SK-N-SH (cell line): ENCODE measurements at regions not wholly inside any gene's neighbourhood (a gene's known extent, or its start where the extent isn't known, plus 50 kb on each side); places are given as distances from the start of the nearest gene placed in this dataset.

ENCODE experiments used
- CTCF ChIA-PET: fragments of 300-600, 350-600 bp; formaldehyde crosslinking; extraction: SDS; loops from one replicate; lab custom pipeline; 2021; lab: Yijun Ruan, JAX
- POLR2A ChIA-PET: fragments of 350-600 bp; sonication (Branson Sonifier 250); formaldehyde crosslinking; extraction: SDS; loops from one replicate; lab custom pipeline; 2020; ENCODE audit warnings: antibody characterized with exemption, inconsistent platforms; lab: Yijun Ruan, JAX
- DNase-seq: peaks from one replicate; pipeline ENCODE4 v3.0.0; 2012
- H2AFZ ChIP-seq: fragments of 200-600 bp; sonication (generic); 2 replicates; pipeline ENCODE4 v1.8.1; 2016; ENCODE audit warnings: antibody characterized with exemption, mild to moderate bottlenecking, low read depth
- H3F3A ChIP-seq: fragments of 200-600 bp; sonication (generic); replicated peaks from 2 replicates; pipeline ENCODE3; 2016; ENCODE audit warnings: antibody characterized with exemption, mild to moderate bottlenecking; ENCODE audit not compliant: insufficient read depth
- H3K27ac ChIP-seq, 2 experiments: fragments of 200-500 bp in 1 of 2; fragments of 200-600 bp in 1 of 2; sonication (Bioruptor generic) in 1 of 2; sonication (generic), shearing (Covaris generic) in 1 of 2; 2 replicates each; pipeline versions ENCODE4 v1.5.1 to v1.6.1; 2014 to 2016; ENCODE audit warnings: low read depth in 2 of 2, inconsistent platforms in 1 of 2, low read length in 1 of 2, mild to moderate bottlenecking in 1 of 2, mixed read lengths in 1 of 2
- H3K27me3 ChIP-seq: fragments of 200-600 bp; sonication (generic), shearing (Covaris generic); 2 replicates; pipeline ENCODE4 v1.6.1; 2016; ENCODE audit warnings: mixed run types; ENCODE audit not compliant: insufficient read depth
- H3K36me3 ChIP-seq, 2 experiments: fragments of 200-500 bp in 1 of 2; fragments of 200-600 bp in 1 of 2; sonication (Bioruptor generic) in 1 of 2; sonication (generic) in 1 of 2; replicated peaks in 1 of 2; 2 replicates each; pipeline versions ENCODE3 to v1.5.1; 2014 to 2016; ENCODE audit warnings: low read length in 1 of 2, mild to moderate bottlenecking in 1 of 2; ENCODE audit not compliant: insufficient read depth in 2 of 2, control insufficient read depth in 1 of 2
- H3K4me1 ChIP-seq, 2 experiments: fragments of 200-500 bp in 1 of 2; fragments of 200-600 bp in 1 of 2; sonication (Bioruptor generic) in 1 of 2; sonication (generic), shearing (Covaris generic) in 1 of 2; 2 replicates each; pipeline versions ENCODE4 v1.5.1 to v1.6.1; 2014 to 2016; ENCODE audit warnings: low read depth in 1 of 2, low read length in 1 of 2, mixed run types in 1 of 2; ENCODE audit not compliant: insufficient read depth in 2 of 2, control insufficient read depth in 1 of 2
- H3K4me2 ChIP-seq: fragments of 200-600 bp; sonication (generic), shearing (Covaris generic); 2 replicates; pipeline ENCODE4 v1.6.1; 2017; ENCODE audit warnings: mixed run types
- H3K4me3 ChIP-seq, 2 experiments: fragments of 200-500 bp in 1 of 2; fragments of 200-600 bp in 1 of 2; sonication (Bioruptor generic) in 1 of 2; sonication (generic), shearing (Covaris generic) in 1 of 2; 2 replicates each; pipeline versions ENCODE4 v1.5.1 to v1.8.1; 2014 to 2016; ENCODE audit warnings: low read depth in 2 of 2, inconsistent platforms in 1 of 2, low read length in 1 of 2, mild to moderate bottlenecking in 1 of 2, mixed read lengths in 1 of 2, moderate library complexity in 1 of 2
- H3K79me2 ChIP-seq: fragments of 200-600 bp; sonication (generic); 2 replicates; pipeline ENCODE4 v1.8.1; 2017; ENCODE audit warnings: mild to moderate bottlenecking; ENCODE audit not compliant: insufficient read depth
- H3K9ac ChIP-seq: fragments of 200-600 bp; sonication (generic); 2 replicates; pipeline ENCODE4 v1.6.1; 2017; ENCODE audit warnings: mixed run types
- H3K9me2 ChIP-seq: fragments of 200-600 bp; sonication (generic); 2 replicates; pipeline ENCODE4 v1.6.1; 2017; ENCODE audit warnings: mixed run types
- H3K9me3 ChIP-seq: fragments of 200-600 bp; sonication (generic); 2 replicates; pipeline ENCODE4 v1.6.1; 2017; ENCODE audit warnings: mixed run types, mild to moderate bottlenecking, moderate library complexity
- H4K20me1 ChIP-seq: fragments of 200-600 bp; sonication (generic); 2 replicates; pipeline ENCODE4 v1.6.1; 2017; ENCODE audit warnings: mild to moderate bottlenecking, mixed run types; ENCODE audit not compliant: insufficient read depth
- CHD2 ChIP-seq: fragments of 150-350 bp; IDR thresholded peaks from 2 replicates; pipeline ENCODE4 v1.6.1; 2018; ENCODE audit warnings: low read length; ENCODE audit not compliant: partially characterized antibody
- GABPA ChIP-seq: IDR thresholded peaks from 2 replicates; pipeline ENCODE4 v1.4.0; 2012; ENCODE audit warnings: low read depth, mild to moderate bottlenecking
- NRF1 ChIP-seq: IDR thresholded peaks from 2 replicates; pipeline ENCODE4 v1.6.1; 2012; ENCODE audit warnings: low read depth, mild to moderate bottlenecking, low read length
- POLR2AphosphoS5 ChIP-seq: IDR thresholded peaks from 2 replicates; pipeline ENCODE4 v1.6.1; 2012; ENCODE audit warnings: low read depth, low read length
- RAD21 ChIP-seq: IDR thresholded peaks from 2 replicates; pipeline ENCODE4 v1.6.1; 2012; ENCODE audit warnings: mild to moderate bottlenecking, low read length
- RCOR1 ChIP-seq: fragments of 150-350 bp; IDR thresholded peaks from 2 replicates; pipeline ENCODE4 v1.6.1; 2017; ENCODE audit warnings: antibody characterized with exemption, low read length
- TEAD4 ChIP-seq: IDR thresholded peaks from 2 replicates; pipeline ENCODE4 v1.4.0; 2012; ENCODE audit warnings: mild to moderate bottlenecking, borderline replicate concordance; ENCODE audit not compliant: insufficient read depth
- WGBS: methylation state at CpG from one replicate; pipeline ENCODE4 v1.1.6; 2017; ENCODE audit warnings: low lambda C conversion rate; 5-methylcytosine and 5-hydroxymethylcytosine counted together
- TF ChIP-seq, protein P1 (sequence below): IDR thresholded peaks from 2 replicates; pipeline ENCODE4 v1.4.0; 2012; ENCODE audit warnings: low read depth, borderline replicate concordance
- TF ChIP-seq, protein P2 (sequence below): fragments of 200-600 bp; sonication (generic); IDR thresholded peaks from 2 replicates; pipeline ENCODE4 v1.6.1; 2017; ENCODE audit warnings: antibody characterized with exemption, mild to moderate bottlenecking, moderate library complexity
- TF ChIP-seq, protein P3 (sequence below): fragments of 150-350 bp; IDR thresholded peaks from 2 replicates; pipeline ENCODE4 v1.6.1; 2016; ENCODE audit warnings: mild to moderate bottlenecking, low read depth, low read length
- TF ChIP-seq, protein P4 (sequence below): IDR thresholded peaks from 2 replicates; pipeline ENCODE4 v1.4.0; 2012; ENCODE audit warnings: low read depth
- TF ChIP-seq, protein P5 (sequence below): IDR thresholded peaks from 2 replicates; pipeline ENCODE4; 2012

DNA sequence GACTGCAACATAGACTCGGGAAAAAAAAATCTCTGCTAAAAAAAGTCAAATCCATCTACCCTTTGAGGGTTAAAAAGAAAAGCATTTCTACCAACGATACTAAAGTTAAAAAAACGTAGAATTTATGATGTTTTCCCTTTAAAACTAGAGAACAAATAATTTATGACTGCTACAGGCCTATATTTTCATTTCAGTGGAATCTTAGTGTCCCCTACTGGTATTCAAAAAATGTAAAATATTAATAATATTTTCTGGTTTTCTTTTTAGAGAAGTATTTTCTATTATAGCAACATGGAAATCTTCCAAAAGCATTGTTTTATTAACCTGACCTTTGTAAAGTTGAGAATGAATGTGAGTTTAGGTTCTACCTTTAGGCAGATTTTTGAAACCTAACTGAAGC, 1582.2 kb downstream of the MRPL39 start:
- WGBS, result 20% methylated on average over 3 of the region's 3 CpGs
- Histone ChIP-seq H3K4me2 (no peak overlapping the region), H3F3A (peaks cover 4% of the 10 kb centered on the region), H3K9me2 (no peaks in the 10 kb centered on the region), H3K9ac (no peak overlapping the region), H3K4me1 (peaks cover 7 to 9% of the 10 kb centered on the region in 2 experiments; a peak in 2 of 4 replicates), H2AFZ (no peak overlapping the region), H3K27me3 (no peaks in the 10 kb centered on the region), H3K9me3 (no peaks in the 10 kb centered on the region), H3K79me2 (no peaks in the 10 kb centered on the region), H3K27ac (peak overlapping the region in 1 of 2 experiments; percentile 78; a peak in 2 of 4 replicates), H4K20me1 (no peaks in the 10 kb centered on the region), H3K4me3 (no peak overlapping the region), H3K36me3 (no peaks in the 10 kb centered on the region)
- POLR2A ChIA-PET, result interaction anchor here (0.6 kb wide), 1 partner anchor 149 kb away, joined by 3 read pairs; no protein-coding TSS in a partner anchor
- no peak for DNase-seq
- TF ChIP-seq RAD21, result peak; percentile 30; the same call in 1 of the 2 replicates
- no peak for TF ChIP-seq RCOR1
- CTCF ChIA-PET, result interaction anchor here (1.1 to 1.8 kb wide), 4 partner anchors 11 to 56 kb away, joined by 3 to 5 read pairs (median 4); no protein-coding TSS in a partner anchor

DNA sequence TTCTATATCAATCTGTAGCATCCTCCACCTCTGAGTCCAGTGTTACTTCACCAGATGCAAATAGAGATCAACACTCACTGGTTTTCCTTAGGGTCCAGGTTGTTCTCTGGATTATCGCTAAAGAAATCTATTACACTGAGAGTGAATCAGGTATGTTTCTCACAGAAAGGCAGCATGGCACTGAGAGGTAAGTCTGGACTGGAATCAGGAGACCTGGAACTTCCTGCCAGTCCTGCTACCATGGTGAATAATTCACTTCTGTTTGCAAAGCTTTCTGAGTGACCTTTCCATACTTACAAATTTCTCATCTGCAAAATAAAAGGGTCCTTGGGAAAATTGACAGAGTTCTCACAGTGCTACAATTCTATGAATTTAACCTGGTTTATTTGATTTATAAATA, 1583.3 kb downstream of the MRPL39 start:
- Histone ChIP-seq H2AFZ (peak overlapping the region; percentile 77; the same call in 1 of the 2 replicates), H3K36me3 (no peaks in the 10 kb centered on the region), H3K27ac (peak overlapping the region; percentile 78 to 88), H3F3A (peaks cover 4% of the 10 kb centered on the region), H3K27me3 (no peaks in the 10 kb centered on the region), H3K79me2 (no peaks in the 10 kb centered on the region), H3K4me3 (no peak overlapping the region; a peak in 1 of 4 replicates), H3K9me2 (no peaks in the 10 kb centered on the region), H4K20me1 (no peaks in the 10 kb centered on the region), H3K4me1 (peaks cover 7 to 9% of the 10 kb centered on the region in 2 experiments; a peak in 2 of 4 replicates), H3K4me2 (peak overlapping the region; percentile 55), H3K9me3 (no peaks in the 10 kb centered on the region), H3K9ac (peak overlapping the region; percentile 20)
- DNase-seq, result peak; percentile 27
- CTCF ChIA-PET, result interaction anchor here (1.1 to 1.3 kb wide), 2 partner anchors 10 to 55 kb away, joined by 3 read pairs; no protein-coding TSS in a partner anchor
- no peak for TF ChIP-seq TEAD4
- TF ChIP-seq, protein P1, sequence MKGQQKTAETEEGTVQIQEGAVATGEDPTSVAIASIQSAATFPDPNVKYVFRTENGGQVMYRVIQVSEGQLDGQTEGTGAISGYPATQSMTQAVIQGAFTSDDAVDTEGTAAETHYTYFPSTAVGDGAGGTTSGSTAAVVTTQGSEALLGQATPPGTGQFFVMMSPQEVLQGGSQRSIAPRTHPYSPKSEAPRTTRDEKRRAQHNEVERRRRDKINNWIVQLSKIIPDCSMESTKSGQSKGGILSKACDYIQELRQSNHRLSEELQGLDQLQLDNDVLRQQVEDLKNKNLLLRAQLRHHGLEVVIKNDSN, result no peak
- TF ChIP-seq, protein P2, sequence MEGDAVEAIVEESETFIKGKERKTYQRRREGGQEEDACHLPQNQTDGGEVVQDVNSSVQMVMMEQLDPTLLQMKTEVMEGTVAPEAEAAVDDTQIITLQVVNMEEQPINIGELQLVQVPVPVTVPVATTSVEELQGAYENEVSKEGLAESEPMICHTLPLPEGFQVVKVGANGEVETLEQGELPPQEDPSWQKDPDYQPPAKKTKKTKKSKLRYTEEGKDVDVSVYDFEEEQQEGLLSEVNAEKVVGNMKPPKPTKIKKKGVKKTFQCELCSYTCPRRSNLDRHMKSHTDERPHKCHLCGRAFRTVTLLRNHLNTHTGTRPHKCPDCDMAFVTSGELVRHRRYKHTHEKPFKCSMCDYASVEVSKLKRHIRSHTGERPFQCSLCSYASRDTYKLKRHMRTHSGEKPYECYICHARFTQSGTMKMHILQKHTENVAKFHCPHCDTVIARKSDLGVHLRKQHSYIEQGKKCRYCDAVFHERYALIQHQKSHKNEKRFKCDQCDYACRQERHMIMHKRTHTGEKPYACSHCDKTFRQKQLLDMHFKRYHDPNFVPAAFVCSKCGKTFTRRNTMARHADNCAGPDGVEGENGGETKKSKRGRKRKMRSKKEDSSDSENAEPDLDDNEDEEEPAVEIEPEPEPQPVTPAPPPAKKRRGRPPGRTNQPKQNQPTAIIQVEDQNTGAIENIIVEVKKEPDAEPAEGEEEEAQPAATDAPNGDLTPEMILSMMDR, result no peak
- TF ChIP-seq, protein P3, sequence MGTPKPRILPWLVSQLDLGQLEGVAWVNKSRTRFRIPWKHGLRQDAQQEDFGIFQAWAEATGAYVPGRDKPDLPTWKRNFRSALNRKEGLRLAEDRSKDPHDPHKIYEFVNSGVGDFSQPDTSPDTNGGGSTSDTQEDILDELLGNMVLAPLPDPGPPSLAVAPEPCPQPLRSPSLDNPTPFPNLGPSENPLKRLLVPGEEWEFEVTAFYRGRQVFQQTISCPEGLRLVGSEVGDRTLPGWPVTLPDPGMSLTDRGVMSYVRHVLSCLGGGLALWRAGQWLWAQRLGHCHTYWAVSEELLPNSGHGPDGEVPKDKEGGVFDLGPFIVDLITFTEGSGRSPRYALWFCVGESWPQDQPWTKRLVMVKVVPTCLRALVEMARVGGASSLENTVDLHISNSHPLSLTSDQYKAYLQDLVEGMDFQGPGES, result no peak
- TF ChIP-seq, protein P4, sequence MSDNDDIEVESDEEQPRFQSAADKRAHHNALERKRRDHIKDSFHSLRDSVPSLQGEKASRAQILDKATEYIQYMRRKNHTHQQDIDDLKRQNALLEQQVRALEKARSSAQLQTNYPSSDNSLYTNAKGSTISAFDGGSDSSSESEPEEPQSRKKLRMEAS, result no peak
- no peak for TF ChIP-seq GABPA
- TF ChIP-seq CHD2, result no peak
- TF ChIP-seq NRF1, result no peak
- no peak for TF ChIP-seq POLR2AphosphoS5
- TF ChIP-seq, protein P5, sequence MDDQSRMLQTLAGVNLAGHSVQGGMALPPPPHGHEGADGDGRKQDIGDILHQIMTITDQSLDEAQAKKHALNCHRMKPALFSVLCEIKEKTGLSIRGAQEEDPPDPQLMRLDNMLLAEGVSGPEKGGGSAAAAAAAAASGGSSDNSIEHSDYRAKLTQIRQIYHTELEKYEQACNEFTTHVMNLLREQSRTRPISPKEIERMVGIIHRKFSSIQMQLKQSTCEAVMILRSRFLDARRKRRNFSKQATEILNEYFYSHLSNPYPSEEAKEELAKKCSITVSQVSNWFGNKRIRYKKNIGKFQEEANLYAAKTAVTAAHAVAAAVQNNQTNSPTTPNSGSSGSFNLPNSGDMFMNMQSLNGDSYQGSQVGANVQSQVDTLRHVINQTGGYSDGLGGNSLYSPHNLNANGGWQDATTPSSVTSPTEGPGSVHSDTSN, result no peak
- 7% methylated on average over 1 of the region's 1 CpG for WGBS
- POLR2A ChIA-PET, result no interaction called here
